ENCODE measurements at regions not wholly inside any gene's neighbourhood (a gene's known extent, or its start where the extent isn't known, plus 50 kb on each side); places are given as distances from the start of the nearest gene placed in this dataset.

GRCh38 chr4:178809921-178810320 is 1367.7 kb upstream of the AGA start:
- Histone ChIP-seq H3K36me3 (no peaks in the 10 kb centered on the region), H3K4me1 (no peaks in the 10 kb centered on the region), H3K27ac (no peak overlapping the region), H3K4me3 (no peak overlapping the region), H3K9me3 (no peaks in the 10 kb centered on the region), H3K27me3 (no peaks in the 10 kb centered on the region)
- ATAC-seq (no peak), DNase-seq (no peak)
- TF ChIP-seq POLR2A (IDR thresholded peaks at IDR 0.05) (no peak), CTCF (IDR thresholded peaks at IDR 0.05) (no peak)
- WGBS, 4 donors, result 78 to 96% (median 86%) methylated on average over 2 of the region's 2 CpGs
- intact Hi-C loops (cut with DNase I), result no loop called here

- H3K4me3 ChIP-seq, result no peak overlapping the region
- H3K4me1 ChIP-seq, result no peaks in the 10 kb centered on the region
- DNase-seq (no peak), ATAC-seq (no peak)
- H3K36me3 ChIP-seq, result no peaks in the 10 kb centered on the region
- 58 to 67% (median 60%) methylated on average over 2 of the region's 2 CpGs for WGBS, 4 donors
- no peak for TF ChIP-seq POLR2A (IDR thresholded peaks at IDR 0.05)
- no peak for TF ChIP-seq CTCF (IDR thresholded peaks at IDR 0.05)
- no peak overlapping the region for H3K27ac ChIP-seq
- H3K27me3 ChIP-seq, result no peaks in the 10 kb centered on the region
- no peaks in the 10 kb centered on the region for H3K9me3 ChIP-seq
- intact Hi-C loops (cut with DNase I), result no loop called here
Observed at GRCh38 chr4:178811356-178811755, 1369.1 kb upstream of the AGA start.

GRCh38 chr4:178812866-178813265 is 1370.6 kb upstream of the AGA start:
- no peaks in the 10 kb centered on the region for H3K36me3 ChIP-seq
- intact Hi-C loops (cut with DNase I), result no loop called here
- TF ChIP-seq POLR2A (IDR thresholded peaks at IDR 0.05), result no peak
- no peak for TF ChIP-seq CTCF (IDR thresholded peaks at IDR 0.05)
- DNase-seq (no peak), ATAC-seq (no peak)
- no peaks in the 10 kb centered on the region for H3K9me3 ChIP-seq
- no peaks in the 10 kb centered on the region for H3K4me1 ChIP-seq
- no peaks in the 10 kb centered on the region for H3K27me3 ChIP-seq
- 87 to 93% (median 90%) methylated on average over 14 to 17 of the region's 17 CpGs for WGBS, 4 donors
- no peak overlapping the region for H3K4me3 ChIP-seq
- no peak overlapping the region for H3K27ac ChIP-seq

GRCh38 chr4:178814908-178815307 is 1372.7 kb upstream of the AGA start:
- intact Hi-C loops (cut with DNase I), result no loop called here
- Histone ChIP-seq H3K4me1 (no peaks in the 10 kb centered on the region), H3K36me3 (no peaks in the 10 kb centered on the region), H3K4me3 (no peak overlapping the region), H3K9me3 (no peaks in the 10 kb centered on the region), H3K27ac (no peak overlapping the region), H3K27me3 (no peaks in the 10 kb centered on the region)
- no peak for ATAC-seq
- TF ChIP-seq CTCF (IDR thresholded peaks at IDR 0.05) (no peak), POLR2A (IDR thresholded peaks at IDR 0.05) (no peak)
- no peak for DNase-seq
- 84 to 87% (median 85%) methylated on average over 2 of the region's 2 CpGs for WGBS, 4 donors

Measured in heart left ventricle (tissue), 16 donors.